ENCODE measurements at regions not wholly inside any gene's neighbourhood (a gene's known extent, or its start where the extent isn't known, plus 50 kb on each side); places are given as distances from the start of the nearest gene placed in this dataset.

- H3K27ac Mint-ChIP-seq: no peak overlapping the region
- DNase-seq: no peak
- H3K27me3 Mint-ChIP-seq: no peaks in the 10 kb centered on the region
- H3K4me3 Mint-ChIP-seq: no peak overlapping the region
- H3K4me1 Mint-ChIP-seq: no peaks in the 10 kb centered on the region
- H3K36me3 Mint-ChIP-seq (ENCODE audit: low read depth): no peaks in the 10 kb centered on the region
- H3K9me3 Mint-ChIP-seq: no peaks in the 10 kb centered on the region
- POLR2A ChIA-PET: no interaction called here
- CTCF ChIA-PET: no interaction called here
Observed at GRCh38 chr11:30811226-30811755, 225.1 kb upstream of the MPPED2 start.

GRCh38 chr11:30810116-30810515, 224.0 kb upstream of the MPPED2 start:
- ChIA-PET POLR2A (no interaction called here), CTCF (no interaction called here)
- H3K4me3 Mint-ChIP-seq: no peak overlapping the region
- no peaks in the 10 kb centered on the region for H3K9me3 Mint-ChIP-seq
- H3K4me1 Mint-ChIP-seq: no peaks in the 10 kb centered on the region
- no peak overlapping the region for H3K27ac Mint-ChIP-seq
- DNase-seq: no peak
- H3K36me3 Mint-ChIP-seq (ENCODE audit: low read depth): no peaks in the 10 kb centered on the region
- no peaks in the 10 kb centered on the region for H3K27me3 Mint-ChIP-seq

GRCh38 chr11:30801357-30801756, 215.2 kb upstream of the MPPED2 start:
- Mint-ChIP-seq H3K27ac (no peak overlapping the region), H3K9me3 (no peaks in the 10 kb centered on the region), H3K36me3 (ENCODE audit: low read depth) (no peaks in the 10 kb centered on the region), H3K4me1 (no peaks in the 10 kb centered on the region), H3K4me3 (no peak overlapping the region), H3K27me3 (no peaks in the 10 kb centered on the region)
- no peak for DNase-seq
- POLR2A ChIA-PET: no interaction called here
- CTCF ChIA-PET: no interaction called here

- Mint-ChIP-seq H3K9me3 (no peaks in the 10 kb centered on the region), H3K27ac (no peak overlapping the region), H3K27me3 (no peaks in the 10 kb centered on the region), H3K4me1 (no peaks in the 10 kb centered on the region), H3K36me3 (ENCODE audit: low read depth) (no peaks in the 10 kb centered on the region), H3K4me3 (no peak overlapping the region)
- ChIA-PET CTCF (no interaction called here), POLR2A (no interaction called here)
- no peak for DNase-seq
Observed at GRCh38 chr11:30800904-30801303, 214.8 kb upstream of the MPPED2 start.

- Mint-ChIP-seq H3K27ac (no peak overlapping the region), H3K36me3 (ENCODE audit: low read depth) (no peaks in the 10 kb centered on the region), H3K9me3 (no peaks in the 10 kb centered on the region), H3K27me3 (no peaks in the 10 kb centered on the region), H3K4me1 (no peaks in the 10 kb centered on the region), H3K4me3 (no peak overlapping the region)
- ChIA-PET CTCF (no interaction called here), POLR2A (no interaction called here)
- no peak for DNase-seq
Observed at GRCh38 chr11:30798547-30799236, 212.5 kb upstream of the MPPED2 start.

- no peaks in the 10 kb centered on the region for H3K36me3 Mint-ChIP-seq (ENCODE audit: low read depth)
- no peaks in the 10 kb centered on the region for H3K9me3 Mint-ChIP-seq
- H3K4me1 Mint-ChIP-seq: no peaks in the 10 kb centered on the region
- POLR2A ChIA-PET: no interaction called here
- no peak for DNase-seq
- H3K27ac Mint-ChIP-seq: no peak overlapping the region
- no peaks in the 10 kb centered on the region for H3K27me3 Mint-ChIP-seq
- no peak overlapping the region for H3K4me3 Mint-ChIP-seq
- CTCF ChIA-PET: no interaction called here
Observed at GRCh38 chr11:30789270-30789669, 203.1 kb upstream of the MPPED2 start.

- DNase-seq: no peak
- ChIA-PET POLR2A (no interaction called here), CTCF (no interaction called here)
- no peak overlapping the region for H3K27ac Mint-ChIP-seq
- no peaks in the 10 kb centered on the region for H3K4me1 Mint-ChIP-seq
- H3K36me3 Mint-ChIP-seq (ENCODE audit: low read depth): no peaks in the 10 kb centered on the region
- no peak overlapping the region for H3K4me3 Mint-ChIP-seq
- no peaks in the 10 kb centered on the region for H3K9me3 Mint-ChIP-seq
- no peaks in the 10 kb centered on the region for H3K27me3 Mint-ChIP-seq
Observed at GRCh38 chr11:30788849-30789248, 202.7 kb upstream of the MPPED2 start.

GRCh38 chr11:30786256-30787110, 200.3 kb upstream of the MPPED2 start:
- Mint-ChIP-seq H3K4me3 (no peak overlapping the region), H3K27ac (no peak overlapping the region), H3K36me3 (ENCODE audit: low read depth) (no peaks in the 10 kb centered on the region), H3K27me3 (no peaks in the 10 kb centered on the region), H3K4me1 (no peaks in the 10 kb centered on the region), H3K9me3 (no peaks in the 10 kb centered on the region)
- DNase-seq: no peak
- ChIA-PET POLR2A (no interaction called here), CTCF (no interaction called here)

GRCh38 chr11:30778596-30778995, 192.4 kb upstream of the MPPED2 start:
- Mint-ChIP-seq H3K9me3 (no peaks in the 10 kb centered on the region), H3K4me1 (no peaks in the 10 kb centered on the region), H3K36me3 (ENCODE audit: low read depth) (no peaks in the 10 kb centered on the region), H3K27me3 (no peaks in the 10 kb centered on the region), H3K27ac (no peak overlapping the region), H3K4me3 (no peak overlapping the region)
- ChIA-PET POLR2A (no interaction called here), CTCF (no interaction called here)
- DNase-seq: no peak

- CTCF ChIA-PET: no interaction called here
Observed at GRCh38 chr11:30775233-30775522, 189.0 kb upstream of the MPPED2 start.

GRCh38 chr11:30774496-30775232, 188.5 kb upstream of the MPPED2 start:
- H3K27ac Mint-ChIP-seq: no peak overlapping the region
- H3K4me1 Mint-ChIP-seq: no peaks in the 10 kb centered on the region
- no peaks in the 10 kb centered on the region for H3K27me3 Mint-ChIP-seq
- H3K36me3 Mint-ChIP-seq (ENCODE audit: low read depth): no peaks in the 10 kb centered on the region
- H3K4me3 Mint-ChIP-seq: no peak overlapping the region
- CTCF ChIA-PET: interaction anchor here (0.6 to 0.9 kb wide), 2 partner anchors 9 to 25 kb away, joined by 3 read pairs; no protein-coding TSS in a partner anchor
- no peak for DNase-seq
- POLR2A ChIA-PET: no interaction called here
- peaks cover 2% of the 10 kb centered on the region for H3K9me3 Mint-ChIP-seq

More at GRCh38 chr11:30775233-30775522, 189.0 kb upstream of the MPPED2 start:
- Mint-ChIP-seq H3K27me3 (no peaks in the 10 kb centered on the region), H3K36me3 (ENCODE audit: low read depth) (no peaks in the 10 kb centered on the region), H3K27ac (no peak overlapping the region), H3K9me3 (peaks cover 2% of the 10 kb centered on the region), H3K4me3 (no peak overlapping the region), H3K4me1 (no peaks in the 10 kb centered on the region)
- DNase-seq: no peak
- POLR2A ChIA-PET: no interaction called here

- peaks cover 2% of the 10 kb centered on the region for H3K9me3 Mint-ChIP-seq
- no peaks in the 10 kb centered on the region for H3K27me3 Mint-ChIP-seq
- no peaks in the 10 kb centered on the region for H3K36me3 Mint-ChIP-seq (ENCODE audit: low read depth)
- DNase-seq: no peak
- POLR2A ChIA-PET: no interaction called here
- H3K4me3 Mint-ChIP-seq: no peak overlapping the region
- H3K4me1 Mint-ChIP-seq: no peaks in the 10 kb centered on the region
- CTCF ChIA-PET: no interaction called here
- no peak overlapping the region for H3K27ac Mint-ChIP-seq
Observed at GRCh38 chr11:30772908-30773307, 186.8 kb upstream of the MPPED2 start.

- CTCF ChIA-PET: no interaction called here
- Mint-ChIP-seq H3K36me3 (ENCODE audit: low read depth) (no peaks in the 10 kb centered on the region), H3K27ac (no peak overlapping the region), H3K4me1 (no peaks in the 10 kb centered on the region), H3K4me3 (no peak overlapping the region), H3K9me3 (peaks cover 2% of the 10 kb centered on the region), H3K27me3 (no peaks in the 10 kb centered on the region)
- POLR2A ChIA-PET: no interaction called here
- DNase-seq: no peak
Observed at GRCh38 chr11:30763951-30764350, 177.8 kb upstream of the MPPED2 start.

All from activated CD4-positive, alpha-beta T cell treated with anti-CD3 and anti-CD28 coated beads, Interleukin-2, amount 10 ng/mL, durations not matched to agents 7 days and 5 days (primary cell).